NB4 (cell line): ENCODE measurements at regions not wholly inside any gene's neighbourhood (a gene's known extent, or its start where the extent isn't known, plus 50 kb on each side); places are given as distances from the start of the nearest gene placed in this dataset.
A peak's percentile ranks its signal among the peaks of the same experiment; 100 is the strongest.

Experiments
- DNase-seq: peaks from one replicate; pipeline ENCODE4 v3.0.0; 2010; ENCODE audit warnings: low read depth
- H3K4me3 ChIP-seq: one replicate; pipeline ENCODE4 v1.5.1; 2011; ENCODE audit warnings: mild to moderate bottlenecking, low read depth, low read length, moderate library complexity
- MYC ChIP-seq: IDR thresholded peaks from 2 replicates; pipeline ENCODE4 v1.6.1; 2011; ENCODE audit warnings: low read depth, low read length
- POLR2A ChIP-seq: IDR thresholded peaks from 2 replicates; pipeline ENCODE4 v1.6.1; 2011; ENCODE audit warnings: mild to moderate bottlenecking; ENCODE audit not compliant: insufficient read length; ENCODE audit errors: extremely low read depth
- TF ChIP-seq, protein P1 (sequence below): IDR thresholded peaks from one replicate; pipeline ENCODE4 v1.5.1; 2012; ENCODE audit warnings: low read depth, low read length
- TF ChIP-seq, protein P2 (sequence below): IDR thresholded peaks from 2 replicates; pipeline ENCODE4 v1.6.1; 2011; ENCODE audit warnings: low read depth, low read length

DNA sequence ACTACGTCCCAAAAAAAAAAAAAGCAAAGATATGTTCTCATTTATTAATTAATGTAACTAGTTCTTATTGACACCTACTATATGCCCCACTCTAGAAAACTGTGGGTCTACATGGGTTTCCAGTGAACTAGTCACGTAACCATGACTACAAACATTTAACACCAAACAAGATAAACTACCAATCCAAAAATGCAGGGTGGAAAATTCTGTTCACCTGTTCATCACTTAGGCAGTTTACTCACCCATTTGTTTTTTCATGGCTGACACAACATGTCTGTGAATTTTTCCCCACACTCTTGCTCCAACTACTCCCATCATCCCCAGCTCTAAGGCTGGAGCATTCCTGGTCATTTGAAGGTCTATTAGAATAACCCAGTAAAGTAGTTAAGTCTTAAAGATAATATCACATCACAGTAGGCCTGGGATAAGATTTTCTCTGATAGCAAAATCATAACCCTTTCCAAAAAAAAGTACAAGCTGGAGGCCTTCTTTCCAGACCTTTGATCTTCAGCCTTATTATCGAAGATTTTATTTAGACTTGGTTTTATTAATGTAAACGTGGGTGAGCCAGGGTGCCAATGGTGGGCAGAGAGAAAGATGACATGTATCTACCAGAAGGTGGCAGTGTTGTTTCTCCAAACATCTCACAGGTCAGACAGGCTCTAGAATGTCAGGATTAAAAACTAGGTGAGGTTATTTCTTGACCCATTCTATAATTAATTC, 61.6 kb upstream of the DAAM1 start:
- no peak overlapping the region for H3K4me3 ChIP-seq
- TF ChIP-seq, protein P1, sequence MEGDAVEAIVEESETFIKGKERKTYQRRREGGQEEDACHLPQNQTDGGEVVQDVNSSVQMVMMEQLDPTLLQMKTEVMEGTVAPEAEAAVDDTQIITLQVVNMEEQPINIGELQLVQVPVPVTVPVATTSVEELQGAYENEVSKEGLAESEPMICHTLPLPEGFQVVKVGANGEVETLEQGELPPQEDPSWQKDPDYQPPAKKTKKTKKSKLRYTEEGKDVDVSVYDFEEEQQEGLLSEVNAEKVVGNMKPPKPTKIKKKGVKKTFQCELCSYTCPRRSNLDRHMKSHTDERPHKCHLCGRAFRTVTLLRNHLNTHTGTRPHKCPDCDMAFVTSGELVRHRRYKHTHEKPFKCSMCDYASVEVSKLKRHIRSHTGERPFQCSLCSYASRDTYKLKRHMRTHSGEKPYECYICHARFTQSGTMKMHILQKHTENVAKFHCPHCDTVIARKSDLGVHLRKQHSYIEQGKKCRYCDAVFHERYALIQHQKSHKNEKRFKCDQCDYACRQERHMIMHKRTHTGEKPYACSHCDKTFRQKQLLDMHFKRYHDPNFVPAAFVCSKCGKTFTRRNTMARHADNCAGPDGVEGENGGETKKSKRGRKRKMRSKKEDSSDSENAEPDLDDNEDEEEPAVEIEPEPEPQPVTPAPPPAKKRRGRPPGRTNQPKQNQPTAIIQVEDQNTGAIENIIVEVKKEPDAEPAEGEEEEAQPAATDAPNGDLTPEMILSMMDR = peak; percentile 53
- TF ChIP-seq MYC (no peak), POLR2A (no peak)
- TF ChIP-seq, protein P2, sequence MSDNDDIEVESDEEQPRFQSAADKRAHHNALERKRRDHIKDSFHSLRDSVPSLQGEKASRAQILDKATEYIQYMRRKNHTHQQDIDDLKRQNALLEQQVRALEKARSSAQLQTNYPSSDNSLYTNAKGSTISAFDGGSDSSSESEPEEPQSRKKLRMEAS = no peak
- peak; percentile 67 for DNase-seq

DNA sequence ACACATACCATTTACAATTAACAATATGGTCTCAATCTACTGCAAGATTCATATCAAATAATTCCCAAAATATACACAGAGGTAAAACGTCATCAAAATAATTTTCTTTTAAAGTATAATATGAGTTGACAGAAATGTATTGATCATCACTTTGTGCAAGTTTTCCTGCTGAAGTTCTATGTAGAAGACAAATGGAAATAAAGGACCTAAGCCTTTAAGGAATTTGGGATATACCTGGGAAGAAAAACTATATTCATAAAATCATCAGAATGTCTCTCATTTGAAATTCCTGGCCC, 61.1 kb upstream of the DAAM1 start:
- no peak overlapping the region for H3K4me3 ChIP-seq
- TF ChIP-seq, protein P1 = no peak
- no peak for TF ChIP-seq POLR2A
- TF ChIP-seq, protein P2 = no peak
- DNase-seq = no peak

DNA sequence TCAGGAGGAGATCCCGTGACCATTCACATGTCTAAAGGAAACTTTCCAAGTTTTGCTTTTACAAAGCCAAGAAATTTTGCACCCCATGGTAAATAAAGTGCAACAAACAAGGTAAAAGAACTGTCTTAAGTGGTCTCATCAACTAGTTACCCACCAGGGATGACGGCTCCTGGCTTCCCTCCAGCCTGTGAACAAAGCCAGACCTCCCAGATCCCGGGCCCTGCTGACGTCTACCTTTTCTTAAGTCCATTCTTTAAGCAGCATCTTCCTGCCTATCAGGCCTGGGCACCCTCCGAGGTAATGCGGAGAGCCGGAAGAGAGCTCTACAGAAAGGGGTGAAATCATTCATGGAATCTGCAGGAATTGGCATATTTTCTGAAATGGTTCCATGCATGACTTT, 58.0 kb upstream of the DAAM1 start:
- no peak overlapping the region for H3K4me3 ChIP-seq
- TF ChIP-seq POLR2A (no peak), MYC (no peak)
- TF ChIP-seq, protein P2 = no peak
- TF ChIP-seq, protein P1 = no peak
- no peak for DNase-seq

DNA sequence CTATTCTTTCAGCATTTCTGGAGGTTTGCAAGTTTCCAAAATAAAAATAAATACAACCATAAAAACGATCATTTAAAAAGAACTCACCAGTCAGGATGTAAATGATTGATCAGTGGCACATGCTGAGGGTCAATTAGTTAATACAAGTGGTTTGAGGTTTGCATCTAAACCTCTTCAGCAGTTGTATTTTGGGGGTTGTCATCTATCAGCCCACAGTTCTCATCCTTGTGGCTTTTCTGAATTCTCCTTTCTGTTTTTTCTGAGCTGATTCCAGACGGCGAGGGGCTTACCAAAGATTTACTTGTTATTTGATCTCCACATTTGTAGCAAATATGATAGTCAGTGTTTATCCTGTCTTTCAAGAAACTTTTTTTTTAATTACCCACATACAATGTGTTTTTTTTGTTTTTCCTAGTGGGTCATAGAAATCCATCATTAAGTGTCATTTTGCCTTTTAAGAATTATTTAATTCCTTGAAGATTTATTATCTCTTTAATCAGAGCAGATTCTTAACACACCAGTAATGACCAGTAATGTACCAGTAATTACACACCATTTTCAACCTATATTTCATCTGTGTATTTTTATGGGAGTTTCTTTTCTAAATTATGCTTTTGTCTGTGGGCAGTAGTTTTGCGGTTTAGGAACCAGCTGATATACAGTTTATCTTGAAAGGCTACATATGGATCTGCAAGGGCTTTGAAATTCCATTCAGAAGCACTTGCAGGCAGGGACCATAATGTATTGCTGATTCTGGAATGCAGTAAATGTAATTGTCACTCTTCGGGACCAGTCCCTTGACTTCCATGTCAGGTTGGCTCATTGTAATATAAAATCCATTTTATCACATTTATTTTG, 56.3 kb upstream of the DAAM1 start:
- DNase-seq = no peak
- TF ChIP-seq POLR2A (no peak), MYC (no peak)
- TF ChIP-seq, protein P1 = no peak
- TF ChIP-seq, protein P2 = no peak
- no peak overlapping the region for H3K4me3 ChIP-seq

DNA sequence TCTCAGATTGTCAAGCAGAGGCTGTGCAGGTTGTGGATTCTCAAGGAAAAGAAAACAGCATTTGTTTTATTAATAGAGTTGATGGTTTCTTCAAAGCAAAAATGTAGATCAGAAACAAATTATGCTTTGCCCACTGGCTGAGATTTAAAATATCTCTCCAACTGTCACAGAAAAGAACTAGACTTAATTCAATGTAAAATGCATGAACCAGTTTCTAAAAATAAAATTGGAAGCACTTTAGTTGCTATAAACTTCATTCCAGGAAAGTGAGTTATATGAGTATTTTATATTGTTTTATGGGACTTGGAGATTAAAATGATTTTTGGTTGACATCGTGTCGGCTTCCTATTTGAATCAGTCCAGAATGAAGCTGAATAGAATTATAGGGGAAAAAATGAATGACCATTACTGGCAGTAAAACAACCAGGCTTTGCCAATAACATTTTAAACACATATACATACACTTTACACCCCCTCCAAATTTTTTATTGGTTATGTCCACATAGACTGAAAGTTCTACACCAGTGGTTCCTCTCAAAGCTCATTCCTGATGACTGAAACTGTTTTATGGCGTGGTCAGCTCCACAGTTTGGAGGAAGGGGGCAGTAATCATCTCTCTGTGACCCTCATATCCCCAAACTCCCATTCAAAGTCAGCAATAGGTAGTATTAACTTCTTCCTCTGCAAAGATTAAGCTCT, 55.5 kb upstream of the DAAM1 start:
- no peak for TF ChIP-seq MYC
- TF ChIP-seq, protein P1 = peak; percentile 15
- H3K4me3 ChIP-seq = no peak overlapping the region
- peak; percentile 18 for DNase-seq
